ENCODE measurements at regions not wholly inside any gene's neighbourhood (a gene's known extent, or its start where the extent isn't known, plus 50 kb on each side); places are given as distances from the start of the nearest gene placed in this dataset.
A peak's percentile ranks its signal among the peaks of the same experiment; 100 is the strongest.

GRCh38 chr5:20601678-20602100, 613.7 kb upstream of the CDH18 start:
- DNase-seq (ENCODE audit: insufficient read length, low spot score) (peak; percentile 3), FAIRE-seq (peak; percentile 89)
- no peak for TF ChIP-seq POLR2A (IDR thresholded peaks at IDR 0.05; ENCODE audit: low read depth, low read length)

GRCh38 chr5:20590356-20590755, 602.4 kb upstream of the CDH18 start:
- DNase-seq (ENCODE audit: insufficient read length, low spot score), result no peak
- no peak for TF ChIP-seq POLR2A (IDR thresholded peaks at IDR 0.05; ENCODE audit: low read depth, low read length)

GRCh38 chr5:20575571-20575970, 587.6 kb upstream of the CDH18 start:
- DNase-seq (ENCODE audit: insufficient read length, low spot score), result no peak
- TF ChIP-seq POLR2A (IDR thresholded peaks at IDR 0.05; ENCODE audit: low read depth, low read length), result no peak
- peak; percentile 67 for FAIRE-seq

More at GRCh38 chr5:20590356-20590755, 602.4 kb upstream of the CDH18 start:
- no peak for FAIRE-seq

- DNase-seq (ENCODE audit: insufficient read length, low spot score) (no peak), FAIRE-seq (no peak)
- TF ChIP-seq POLR2A (IDR thresholded peaks at IDR 0.05; ENCODE audit: low read depth, low read length), result no peak
Observed at GRCh38 chr5:20574576-20574975, 586.6 kb upstream of the CDH18 start.

GRCh38 chr5:20572614-20573013, 584.6 kb upstream of the CDH18 start:
- DNase-seq (ENCODE audit: insufficient read length, low spot score), result no peak
- peak; percentile 98 for FAIRE-seq
- no peak for TF ChIP-seq POLR2A (IDR thresholded peaks at IDR 0.05; ENCODE audit: low read depth, low read length)

GRCh38 chr5:20570486-20570885, 582.5 kb upstream of the CDH18 start:
- DNase-seq (ENCODE audit: insufficient read length, low spot score) (no peak), FAIRE-seq (no peak)
- no peak for TF ChIP-seq POLR2A (IDR thresholded peaks at IDR 0.05; ENCODE audit: low read depth, low read length)

- TF ChIP-seq POLR2A (IDR thresholded peaks at IDR 0.05; ENCODE audit: low read depth, low read length), result no peak
- FAIRE-seq (no peak), DNase-seq (ENCODE audit: insufficient read length, low spot score) (no peak)
Observed at GRCh38 chr5:20562544-20562943, 574.5 kb upstream of the CDH18 start.

- DNase-seq (ENCODE audit: insufficient read length, low spot score) (no peak), FAIRE-seq (no peak)
- TF ChIP-seq POLR2A (IDR thresholded peaks at IDR 0.05; ENCODE audit: low read depth, low read length), result no peak
Observed at GRCh38 chr5:20559845-20560244, 571.8 kb upstream of the CDH18 start.

GRCh38 chr5:20556115-20556763, 568.2 kb upstream of the CDH18 start:
- DNase-seq (ENCODE audit: insufficient read length, low spot score), result no peak
- peak; percentile 86 for FAIRE-seq
- TF ChIP-seq POLR2A (IDR thresholded peaks at IDR 0.05; ENCODE audit: low read depth, low read length), result no peak

- DNase-seq (ENCODE audit: insufficient read length, low spot score) (no peak), FAIRE-seq (peak; percentile 20)
- no peak for TF ChIP-seq POLR2A (IDR thresholded peaks at IDR 0.05; ENCODE audit: low read depth, low read length)
Observed at GRCh38 chr5:20555034-20555433, 567.0 kb upstream of the CDH18 start.

GRCh38 chr5:20554001-20554400, 566.0 kb upstream of the CDH18 start:
- FAIRE-seq (peak; percentile 98), DNase-seq (ENCODE audit: insufficient read length, low spot score) (peak; percentile 7)
- TF ChIP-seq POLR2A (IDR thresholded peaks at IDR 0.05; ENCODE audit: low read depth, low read length), result no peak

GRCh38 chr5:20537911-20538703, 550.1 kb upstream of the CDH18 start:
- FAIRE-seq (peak; percentile 27), DNase-seq (ENCODE audit: insufficient read length, low spot score) (no peak)
- no peak for TF ChIP-seq POLR2A (IDR thresholded peaks at IDR 0.05; ENCODE audit: low read depth, low read length)

GRCh38 chr5:20536813-20537212, 548.8 kb upstream of the CDH18 start:
- FAIRE-seq, result no peak
- no peak for DNase-seq (ENCODE audit: insufficient read length, low spot score)
- no peak for TF ChIP-seq POLR2A (IDR thresholded peaks at IDR 0.05; ENCODE audit: low read depth, low read length)

GRCh38 chr5:20536341-20536740, 548.3 kb upstream of the CDH18 start:
- DNase-seq (ENCODE audit: insufficient read length, low spot score), result no peak
- TF ChIP-seq POLR2A (IDR thresholded peaks at IDR 0.05; ENCODE audit: low read depth, low read length), result no peak
- peak; percentile 45 for FAIRE-seq

- FAIRE-seq, result no peak
- TF ChIP-seq POLR2A (IDR thresholded peaks at IDR 0.05; ENCODE audit: low read depth, low read length), result no peak
- no peak for DNase-seq (ENCODE audit: insufficient read length, low spot score)
Observed at GRCh38 chr5:20528471-20528870, 540.5 kb upstream of the CDH18 start.
